Caco-2 (cell line): ENCODE measurements at regions not wholly inside any gene's neighbourhood (a gene's known extent, or its start where the extent isn't known, plus 50 kb on each side); places are given as distances from the start of the nearest gene placed in this dataset.

Experiments used
- BruUV-seq: library from RNA; stranded (reverse); fragments of 400-500 nt; replicated peaks from 2 replicates; lab custom pipeline; 2021; lab: Mats Ljungman, UMichigan
- CTCF ChIA-PET: fragments of 300-600 bp; sonication (Branson Sonifier 250); formaldehyde crosslinking; loops from one replicate; lab custom pipeline; 2022; ENCODE audit warnings: antibody characterized with exemption; lab: Charles Lee
- POLR2A ChIA-PET: fragments of 300-600 bp; sonication (Branson Sonifier 250); formaldehyde crosslinking; loops from one replicate; lab custom pipeline; 2022; ENCODE audit warnings: antibody characterized with exemption; lab: Charles Lee
- DNase-seq, 2 experiments: peaks; one replicate each; pipeline versions ENCODE4 v3.0.0 to v3.0.0-alpha.2; 2020 to 2022
- H3K27me3 ChIP-seq: replicated peaks from 2 replicates; pipeline ENCODE4 v1.6.0; 2011; ENCODE audit warnings: low read length; ENCODE audit not compliant: control insufficient read depth, insufficient read depth
- H3K36me3 ChIP-seq: 2 replicates; pipeline ENCODE4 v1.5.1; 2011; ENCODE audit warnings: low read length; ENCODE audit not compliant: control insufficient read depth, insufficient read depth
- H3K4me1 ChIP-seq: fragments of 250-450 bp; sonication (Bioruptor Pico); 2 replicates; pipeline ENCODE4 v1.5.1; 2020; ENCODE audit warnings: mild to moderate bottlenecking
- H3K4me3 ChIP-seq: 2 replicates; pipeline ENCODE4 v1.5.1; 2011; ENCODE audit warnings: low read depth, mild to moderate bottlenecking, control low read depth, low read length
- H3K9me3 ChIP-seq: fragments of 250-450 bp; sonication (Bioruptor Pico); 2 replicates; pipeline ENCODE4 v1.5.1; 2020; ENCODE audit warnings: mild to moderate bottlenecking, moderate library complexity
- H3K27ac Mint-ChIP-seq: one replicate; pipeline ENCODE4 v1.8.0; 2022; ENCODE audit warnings: mixed read lengths; ENCODE audit not compliant: unreplicated experiment
- H3K27me3 Mint-ChIP-seq: one replicate; pipeline ENCODE4 v1.8.0; 2022; ENCODE audit warnings: mixed read lengths; ENCODE audit not compliant: insufficient read depth, unreplicated experiment
- H3K36me3 Mint-ChIP-seq: one replicate; pipeline ENCODE4 v1.8.0; 2022; ENCODE audit warnings: mild to moderate bottlenecking, mixed read lengths; ENCODE audit not compliant: insufficient read depth, unreplicated experiment
- H3K4me1 Mint-ChIP-seq: one replicate; pipeline ENCODE4 v1.8.0; 2022; ENCODE audit warnings: low read depth, mixed read lengths; ENCODE audit not compliant: unreplicated experiment
- H3K4me3 Mint-ChIP-seq: one replicate; pipeline ENCODE4 v1.8.0; 2022; ENCODE audit warnings: mild to moderate bottlenecking, moderate library complexity, mixed read lengths; ENCODE audit not compliant: unreplicated experiment
- H3K9me3 Mint-ChIP-seq: one replicate; pipeline ENCODE4 v1.8.0; 2022; ENCODE audit warnings: mixed read lengths; ENCODE audit not compliant: unreplicated experiment
- CTCF ChIP-seq, 2 experiments: fragments of 200-600 bp in 1 of 2; IDR thresholded peaks; 1 replicate in 1 of 2; 2 replicates in 1 of 2; pipeline versions ENCODE4 v1.5.1 to v1.8.0; 2011 to 2022; ENCODE audit warnings: antibody characterized with exemption in 1 of 2, control low read depth in 1 of 2, inconsistent platforms in 1 of 2, low read depth in 1 of 2, low read length in 1 of 2, mild to moderate bottlenecking in 1 of 2, moderate library complexity in 1 of 2; ENCODE audit not compliant: insufficient read depth in 1 of 2, severe bottlenecking in 1 of 2, unreplicated experiment in 1 of 2
- intact Hi-C: fragments of 100-400 bp; cut with micrococcal nuclease; formaldehyde crosslinking; loops from one replicate; pipeline ENCODE4 v1.10.0; 2022; ENCODE audit not compliant: unreplicated experiment

- no peak overlapping the region for H3K4me3 Mint-ChIP-seq
- CTCF ChIA-PET = no interaction called here
- intact Hi-C loops = no loop called here
- H3K36me3 Mint-ChIP-seq = no peaks in the 10 kb centered on the region
- POLR2A ChIA-PET = no interaction called here
- H3K9me3 ChIP-seq = no peaks in the 10 kb centered on the region
- H3K27me3 Mint-ChIP-seq = peaks cover 2% of the 10 kb centered on the region
- no TSS peak for BruUV-seq
- DNase-seq = no peak
- H3K27me3 ChIP-seq = no peaks in the 10 kb centered on the region
- H3K9me3 Mint-ChIP-seq = no peaks in the 10 kb centered on the region
- TF ChIP-seq CTCF (IDR thresholded peaks at IDR 0.05; ENCODE audit: insufficient read depth in 1 of 2, low read depth in 1 of 2, low read length in 1 of 2, severe bottlenecking in 1 of 2, unreplicated experiment in 1 of 2) = no peak
- H3K4me3 ChIP-seq = no peak overlapping the region
- H3K36me3 ChIP-seq = no peaks in the 10 kb centered on the region
- no peaks in the 10 kb centered on the region for H3K4me1 ChIP-seq
- no peak overlapping the region for H3K27ac Mint-ChIP-seq
- H3K4me1 Mint-ChIP-seq = peaks cover 6% of the 10 kb centered on the region
Observed at GRCh38 chr5:52708463-52708862, 79.3 kb upstream of the ITGA1 start.

- Mint-ChIP-seq H3K9me3 (no peaks in the 10 kb centered on the region), H3K27ac (no peak overlapping the region), H3K4me3 (no peak overlapping the region), H3K36me3 (no peaks in the 10 kb centered on the region), H3K4me1 (peaks cover 6% of the 10 kb centered on the region), H3K27me3 (peaks cover 2% of the 10 kb centered on the region)
- BruUV-seq = no TSS peak
- ChIA-PET CTCF (no interaction called here), POLR2A (no interaction called here)
- intact Hi-C loops = no loop called here
- H3K4me3 ChIP-seq = no peak overlapping the region
- no peak for DNase-seq
- no peaks in the 10 kb centered on the region for H3K9me3 ChIP-seq
- H3K36me3 ChIP-seq = no peaks in the 10 kb centered on the region
- H3K27me3 ChIP-seq = no peaks in the 10 kb centered on the region
- TF ChIP-seq CTCF (IDR thresholded peaks at IDR 0.05; ENCODE audit: insufficient read depth in 1 of 2, low read depth in 1 of 2, low read length in 1 of 2, severe bottlenecking in 1 of 2, unreplicated experiment in 1 of 2) = no peak
- H3K4me1 ChIP-seq = no peaks in the 10 kb centered on the region
Observed at GRCh38 chr5:52709167-52709925, 78.4 kb upstream of the ITGA1 start.

- Mint-ChIP-seq H3K4me1 (peaks cover 6% of the 10 kb centered on the region), H3K4me3 (no peak overlapping the region), H3K27ac (no peak overlapping the region), H3K36me3 (no peaks in the 10 kb centered on the region), H3K9me3 (peaks cover 1% of the 10 kb centered on the region), H3K27me3 (peaks cover under 1% of the 10 kb centered on the region)
- Histone ChIP-seq H3K36me3 (no peaks in the 10 kb centered on the region), H3K9me3 (no peaks in the 10 kb centered on the region), H3K4me1 (no peaks in the 10 kb centered on the region), H3K27me3 (no peaks in the 10 kb centered on the region), H3K4me3 (no peak overlapping the region)
- no TSS peak for BruUV-seq
- intact Hi-C loops = no loop called here
- CTCF ChIA-PET = no interaction called here
- POLR2A ChIA-PET = no interaction called here
- TF ChIP-seq CTCF (IDR thresholded peaks at IDR 0.05; ENCODE audit: insufficient read depth in 1 of 2, low read depth in 1 of 2, low read length in 1 of 2, severe bottlenecking in 1 of 2, unreplicated experiment in 1 of 2) = no peak
- DNase-seq = no peak
Observed at GRCh38 chr5:52710310-52710971, 77.3 kb upstream of the ITGA1 start.
